Upper lobe of left lung (tissue), 4 donors: ENCODE measurements at regions not wholly inside any gene's neighbourhood (a gene's known extent, or its start where the extent isn't known, plus 50 kb on each side); places are given as distances from the start of the nearest gene placed in this dataset.

Source experiments
- EP300 ChIP-seq, 4 donors: sonication (generic); formaldehyde crosslinking; IDR thresholded peaks; one replicate each; pipeline ENCODE4 v1.5.1; 2017; ENCODE audit warnings: antibody characterized with exemption in 4 of 4, control low read depth in 2 of 4
- POLR2A ChIP-seq, 4 donors: fragments of 450-650 bp; IDR thresholded peaks; one replicate each; pipeline ENCODE4 v1.5.1; 2016 to 2017; ENCODE audit warnings: antibody characterized with exemption in 4 of 4, mild to moderate bottlenecking in 2 of 4
- TF ChIP-seq, protein P1 (sequence below), 6 experiments: fragments of 450-650 bp in 4 of 6; fragments of 200-600 bp in 2 of 6; sonication (generic) in 2 of 6; IDR thresholded peaks; one replicate each; pipeline ENCODE4 v1.5.1; 2016 to 2019; ENCODE audit warnings: antibody characterized with exemption in 6 of 6

DNA sequence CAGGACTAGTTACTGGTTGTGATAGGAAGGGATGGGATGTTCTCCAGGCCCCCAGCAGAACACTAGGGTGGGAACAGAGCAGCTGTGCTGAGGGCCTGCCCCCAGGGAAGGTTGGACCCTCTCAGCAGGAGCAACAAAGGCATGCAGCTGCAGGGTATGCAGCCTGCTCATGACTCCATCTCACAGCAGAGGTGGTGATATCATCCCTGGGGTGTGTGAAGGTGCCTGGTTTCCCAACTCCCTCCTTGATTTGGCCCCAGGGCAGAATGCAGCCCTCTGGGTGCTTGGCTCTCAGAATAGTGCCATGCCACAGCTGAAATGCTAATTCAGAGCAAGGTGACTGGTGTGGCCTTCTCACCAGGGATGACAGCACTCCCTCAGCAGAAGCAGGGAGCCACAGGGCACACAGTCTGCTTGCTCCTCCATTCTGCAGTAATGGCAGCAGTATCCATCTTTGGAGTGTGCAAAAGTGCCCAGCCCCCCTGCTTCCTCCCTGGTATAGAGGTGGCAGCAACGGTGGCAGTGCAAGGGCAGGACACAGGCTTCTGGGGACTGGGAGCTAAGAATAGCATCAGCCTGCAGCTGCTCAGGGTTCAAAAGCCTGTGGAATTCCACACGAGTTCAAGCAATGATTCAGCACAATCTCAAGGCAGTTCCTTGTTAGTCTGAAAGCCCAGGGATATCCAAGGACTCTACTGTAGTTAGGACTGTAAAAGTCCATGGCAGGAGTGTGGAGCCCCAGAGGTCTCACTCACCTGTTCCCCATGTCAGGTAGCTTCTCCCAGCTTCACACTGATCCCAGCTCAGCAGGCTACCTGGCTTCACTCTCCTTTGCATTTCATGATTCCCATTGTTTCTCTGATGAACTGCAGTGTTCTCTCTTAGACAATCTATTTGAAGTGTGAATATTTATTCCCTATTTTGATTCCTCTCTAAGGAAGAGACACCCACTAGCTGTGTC lies 298.1 kb upstream of the FOXG1 start:
- TF ChIP-seq, protein P1, sequence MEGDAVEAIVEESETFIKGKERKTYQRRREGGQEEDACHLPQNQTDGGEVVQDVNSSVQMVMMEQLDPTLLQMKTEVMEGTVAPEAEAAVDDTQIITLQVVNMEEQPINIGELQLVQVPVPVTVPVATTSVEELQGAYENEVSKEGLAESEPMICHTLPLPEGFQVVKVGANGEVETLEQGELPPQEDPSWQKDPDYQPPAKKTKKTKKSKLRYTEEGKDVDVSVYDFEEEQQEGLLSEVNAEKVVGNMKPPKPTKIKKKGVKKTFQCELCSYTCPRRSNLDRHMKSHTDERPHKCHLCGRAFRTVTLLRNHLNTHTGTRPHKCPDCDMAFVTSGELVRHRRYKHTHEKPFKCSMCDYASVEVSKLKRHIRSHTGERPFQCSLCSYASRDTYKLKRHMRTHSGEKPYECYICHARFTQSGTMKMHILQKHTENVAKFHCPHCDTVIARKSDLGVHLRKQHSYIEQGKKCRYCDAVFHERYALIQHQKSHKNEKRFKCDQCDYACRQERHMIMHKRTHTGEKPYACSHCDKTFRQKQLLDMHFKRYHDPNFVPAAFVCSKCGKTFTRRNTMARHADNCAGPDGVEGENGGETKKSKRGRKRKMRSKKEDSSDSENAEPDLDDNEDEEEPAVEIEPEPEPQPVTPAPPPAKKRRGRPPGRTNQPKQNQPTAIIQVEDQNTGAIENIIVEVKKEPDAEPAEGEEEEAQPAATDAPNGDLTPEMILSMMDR (IDR thresholded peaks at IDR 0.05), result no peak
- TF ChIP-seq POLR2A (IDR thresholded peaks at IDR 0.05) (no peak), EP300 (IDR thresholded peaks at IDR 0.05) (no peak)
